Skeletal muscle tissue (tissue), 3 donors: ENCODE measurements at regions not wholly inside any gene's neighbourhood (a gene's known extent, or its start where the extent isn't known, plus 50 kb on each side); places are given as distances from the start of the nearest gene placed in this dataset.
"Not testable (repeated sequence)": the region's sequence is repeated elsewhere in the genome, so short reads cannot be mapped to it uniquely, and the experiment has no call there.

Experiments used
- H3K27ac ChIP-seq: one replicate; pipeline ENCODE4 v1.7.0; 2013; ENCODE audit warnings: mild to moderate bottlenecking, low read depth, low read length, inconsistent platforms
- H3K27me3 ChIP-seq, 3 donors: one replicate each; pipeline ENCODE4 v1.7.0; 2013; ENCODE audit warnings: low read length in 3 of 3; ENCODE audit not compliant: control insufficient read depth in 3 of 3, insufficient read depth in 3 of 3
- H3K36me3 ChIP-seq, 3 donors: one replicate each; pipeline ENCODE4 v1.7.0; 2013; ENCODE audit warnings: low read length in 3 of 3; ENCODE audit not compliant: control insufficient read depth in 3 of 3, insufficient read depth in 3 of 3
- H3K4me1 ChIP-seq, 3 donors: one replicate each; pipeline ENCODE4 v1.7.0; 2013; ENCODE audit warnings: low read length in 3 of 3, mild to moderate bottlenecking in 3 of 3; ENCODE audit not compliant: control insufficient read depth in 3 of 3, insufficient read depth in 3 of 3
- H3K4me3 ChIP-seq, 3 donors: one replicate each; pipeline ENCODE4 v1.7.0; 2013; ENCODE audit warnings: low read length in 3 of 3
- H3K9ac ChIP-seq, 3 donors: one replicate each; pipeline ENCODE4 v1.7.0; 2013; ENCODE audit warnings: low read length in 3 of 3, mild to moderate bottlenecking in 3 of 3, moderate library complexity in 2 of 3, low read depth in 1 of 3
- H3K9me3 ChIP-seq, 3 donors: one replicate each; pipeline ENCODE4 v1.7.0; 2013; ENCODE audit warnings: low read length in 3 of 3; ENCODE audit not compliant: control insufficient read depth in 3 of 3
- donor health status: Osteomylitis.

- no peaks in the 10 kb centered on the region for H3K36me3 ChIP-seq
- H3K27ac ChIP-seq = no peak overlapping the region
- no peak overlapping the region for H3K4me3 ChIP-seq
- H3K27me3 ChIP-seq = no peaks in the 10 kb centered on the region
- no peak overlapping the region for H3K9ac ChIP-seq
- H3K9me3 ChIP-seq = no peaks in the 10 kb centered on the region
- no peaks in the 10 kb centered on the region for H3K4me1 ChIP-seq
Measured at GRCh38 chr3:68676136-68676535, 256.2 kb downstream of the TAFA4 start.

GRCh38 chr3:68667346-68667745 lies 265.0 kb downstream of the TAFA4 start:
- Histone ChIP-seq H3K27me3 (no peaks in the 10 kb centered on the region), H3K9ac (no peak overlapping the region), H3K4me3 (no peak overlapping the region), H3K4me1 (no peaks in the 10 kb centered on the region), H3K9me3 (no peaks in the 10 kb centered on the region), H3K36me3 (no peaks in the 10 kb centered on the region), H3K27ac (no peak overlapping the region)

GRCh38 chr3:68666429-68667136 lies 265.8 kb downstream of the TAFA4 start:
- H3K4me3 ChIP-seq = no peak overlapping the region
- no peak overlapping the region for H3K27ac ChIP-seq
- no peaks in the 10 kb centered on the region for H3K36me3 ChIP-seq
- H3K9ac ChIP-seq = no peak overlapping the region
- no peaks in the 10 kb centered on the region for H3K9me3 ChIP-seq
- no peaks in the 10 kb centered on the region for H3K27me3 ChIP-seq
- H3K4me1 ChIP-seq = no peaks in the 10 kb centered on the region

- H3K36me3 ChIP-seq = no peaks in the 10 kb centered on the region
- H3K4me3 ChIP-seq = no peak overlapping the region
- H3K9me3 ChIP-seq = no peaks in the 10 kb centered on the region
- H3K9ac ChIP-seq = no peak overlapping the region
- no peaks in the 10 kb centered on the region for H3K4me1 ChIP-seq
- no peaks in the 10 kb centered on the region for H3K27me3 ChIP-seq
- H3K27ac ChIP-seq = no peak overlapping the region
Measured at GRCh38 chr3:68664276-68664675, 268.1 kb downstream of the TAFA4 start.

- Histone ChIP-seq H3K4me1 (no peaks in the 10 kb centered on the region), H3K36me3 (no peaks in the 10 kb centered on the region), H3K9ac (no peak overlapping the region), H3K27me3 (no peaks in the 10 kb centered on the region), H3K9me3 (no peaks in the 10 kb centered on the region), H3K4me3 (no peak overlapping the region), H3K27ac (no peak overlapping the region)
Measured at GRCh38 chr3:68662176-68662575, 270.2 kb downstream of the TAFA4 start.

GRCh38 chr3:68650657-68651056 lies 281.7 kb downstream of the TAFA4 start:
- H3K27me3 ChIP-seq, H3K9ac ChIP-seq, H3K4me3 ChIP-seq, H3K9me3 ChIP-seq, H3K27ac ChIP-seq, H3K4me1 ChIP-seq, H3K36me3 ChIP-seq: not testable (repeated sequence)

GRCh38 chr3:68648494-68648893 lies 283.9 kb downstream of the TAFA4 start:
- Histone ChIP-seq H3K9me3 (peaks cover 0 to 1% (median 0%) of the 10 kb centered on the region in 3 donors), H3K36me3 (no peaks in the 10 kb centered on the region), H3K27ac (no peak overlapping the region), H3K4me3 (no peak overlapping the region), H3K27me3 (no peaks in the 10 kb centered on the region), H3K4me1 (no peaks in the 10 kb centered on the region), H3K9ac (no peak overlapping the region)

GRCh38 chr3:68631850-68632545 lies 300.3 kb downstream of the TAFA4 start:
- Histone ChIP-seq H3K9me3 (no peaks in the 10 kb centered on the region), H3K4me1 (no peaks in the 10 kb centered on the region), H3K4me3 (no peak overlapping the region), H3K27me3 (no peaks in the 10 kb centered on the region), H3K36me3 (no peaks in the 10 kb centered on the region), H3K9ac (no peak overlapping the region), H3K27ac (no peak overlapping the region)

GRCh38 chr3:68620211-68620610 lies 312.1 kb downstream of the TAFA4 start:
- Histone ChIP-seq H3K27me3 (no peaks in the 10 kb centered on the region), H3K36me3 (no peaks in the 10 kb centered on the region), H3K4me3 (no peak overlapping the region), H3K4me1 (no peaks in the 10 kb centered on the region), H3K9ac (no peak overlapping the region), H3K9me3 (no peaks in the 10 kb centered on the region), H3K27ac (no peak overlapping the region)

- Histone ChIP-seq H3K4me1 (no peaks in the 10 kb centered on the region), H3K27ac (no peak overlapping the region)
Measured at GRCh38 chr3:68614087-68614486, 318.3 kb downstream of the TAFA4 start.

More at GRCh38 chr3:68614087-68614486, 318.3 kb downstream of the TAFA4 start:
- no peak overlapping the region for H3K4me3 ChIP-seq
- H3K9me3 ChIP-seq = no peaks in the 10 kb centered on the region
- no peak overlapping the region for H3K9ac ChIP-seq
- H3K36me3 ChIP-seq = no peaks in the 10 kb centered on the region
- no peaks in the 10 kb centered on the region for H3K27me3 ChIP-seq
